Keratinocyte (primary cell): ENCODE measurements at regions not wholly inside any gene's neighbourhood (a gene's known extent, or its start where the extent isn't known, plus 50 kb on each side); places are given as distances from the start of the nearest gene placed in this dataset.

Source experiments
- CTCF ChIP-seq, 3 experiments: IDR thresholded peaks in 1 of 3; conservative IDR thresholded peaks in 1 of 3; optimal IDR thresholded peaks in 1 of 3; 2 replicates in 2 of 3; 3 replicates in 1 of 3; pipeline versions ENCODE3 to v1.5.1; 2011; ENCODE audit warnings: low read length in 3 of 3, mild to moderate bottlenecking in 3 of 3, moderate library complexity in 2 of 3, control low read depth in 1 of 3, inconsistent platforms in 1 of 3; ENCODE audit not compliant: insufficient read depth in 2 of 3; ENCODE audit errors: extremely low read depth in 1 of 3
- EZH2 ChIP-seq: IDR thresholded peaks from one replicate; pipeline ENCODE4 v1.6.1; 2012; ENCODE audit warnings: inconsistent platforms, mild to moderate bottlenecking, low read length, moderate library complexity

- TF ChIP-seq EZH2 (no peak), CTCF (optimal IDR thresholded peaks at IDR 0.05 in 1 of 3, IDR thresholded peaks at IDR 0.05 in 1 of 3, conservative IDR thresholded peaks at IDR 0.05 in 1 of 3; ENCODE audit: extremely low read depth in 1 of 3, insufficient read depth in 2 of 3, low read length in 3 of 3) (no peak)
These were observed 57.6 kb upstream of the ADRA2C start for GRCh38 chr4:3708611-3709010.
